Cardiac fibroblast (primary cell): ENCODE measurements at regions not wholly inside any gene's neighbourhood (a gene's known extent, or its start where the extent isn't known, plus 50 kb on each side); places are given as distances from the start of the nearest gene placed in this dataset.

ENCODE experiments used
- DNase-seq, 2 donors: peaks; one replicate each; pipeline versions ENCODE4 v3.0.0 to v3.0.0-alpha.2; 2010; ENCODE audit warnings: low read depth in 2 of 2
- H3K4me3 ChIP-seq, 2 donors: replicated peaks in 1 of 2; 1 replicate in 1 of 2; 2 replicates in 1 of 2; pipeline ENCODE4 v1.5.1; 2011; ENCODE audit warnings: low read depth in 2 of 2, low read length in 2 of 2, mild to moderate bottlenecking in 2 of 2, moderate library complexity in 1 of 2
- TF ChIP-seq, protein P1 (sequence below): IDR thresholded peaks from one replicate; pipeline ENCODE4 v1.5.1; 2011; ENCODE audit warnings: low read depth, mild to moderate bottlenecking, low read length, inconsistent platforms

DNA sequence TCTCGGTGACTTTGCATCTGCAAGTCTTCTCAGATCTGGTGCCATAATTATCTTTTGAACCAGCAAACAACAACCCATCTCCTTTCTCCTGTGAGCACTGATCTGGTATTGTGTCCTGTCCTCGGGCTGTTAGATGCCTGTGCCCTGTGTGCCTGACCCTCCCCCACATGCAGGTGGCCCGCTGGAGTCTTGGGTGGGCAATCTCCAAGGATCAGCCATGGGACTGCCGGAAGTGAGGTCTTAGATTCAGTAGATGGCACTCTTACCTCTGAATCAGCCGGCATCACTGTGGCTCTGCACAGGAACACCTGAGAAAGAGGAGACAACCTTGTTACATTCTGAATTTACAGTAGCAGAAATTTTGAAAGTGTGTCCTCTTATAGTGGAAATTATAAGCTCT is 172.4 kb downstream of the IRX2 start:
- no peak overlapping the region for H3K4me3 ChIP-seq
- TF ChIP-seq, protein P1, sequence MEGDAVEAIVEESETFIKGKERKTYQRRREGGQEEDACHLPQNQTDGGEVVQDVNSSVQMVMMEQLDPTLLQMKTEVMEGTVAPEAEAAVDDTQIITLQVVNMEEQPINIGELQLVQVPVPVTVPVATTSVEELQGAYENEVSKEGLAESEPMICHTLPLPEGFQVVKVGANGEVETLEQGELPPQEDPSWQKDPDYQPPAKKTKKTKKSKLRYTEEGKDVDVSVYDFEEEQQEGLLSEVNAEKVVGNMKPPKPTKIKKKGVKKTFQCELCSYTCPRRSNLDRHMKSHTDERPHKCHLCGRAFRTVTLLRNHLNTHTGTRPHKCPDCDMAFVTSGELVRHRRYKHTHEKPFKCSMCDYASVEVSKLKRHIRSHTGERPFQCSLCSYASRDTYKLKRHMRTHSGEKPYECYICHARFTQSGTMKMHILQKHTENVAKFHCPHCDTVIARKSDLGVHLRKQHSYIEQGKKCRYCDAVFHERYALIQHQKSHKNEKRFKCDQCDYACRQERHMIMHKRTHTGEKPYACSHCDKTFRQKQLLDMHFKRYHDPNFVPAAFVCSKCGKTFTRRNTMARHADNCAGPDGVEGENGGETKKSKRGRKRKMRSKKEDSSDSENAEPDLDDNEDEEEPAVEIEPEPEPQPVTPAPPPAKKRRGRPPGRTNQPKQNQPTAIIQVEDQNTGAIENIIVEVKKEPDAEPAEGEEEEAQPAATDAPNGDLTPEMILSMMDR, result no peak
- no peak for DNase-seq

- DNase-seq, result no peak
- TF ChIP-seq, protein P1, result no peak
- H3K4me3 ChIP-seq, result no peak overlapping the region
Observed at GRCh38 chr5:2577312-2578036, 174.0 kb downstream of the IRX2 start.

DNA sequence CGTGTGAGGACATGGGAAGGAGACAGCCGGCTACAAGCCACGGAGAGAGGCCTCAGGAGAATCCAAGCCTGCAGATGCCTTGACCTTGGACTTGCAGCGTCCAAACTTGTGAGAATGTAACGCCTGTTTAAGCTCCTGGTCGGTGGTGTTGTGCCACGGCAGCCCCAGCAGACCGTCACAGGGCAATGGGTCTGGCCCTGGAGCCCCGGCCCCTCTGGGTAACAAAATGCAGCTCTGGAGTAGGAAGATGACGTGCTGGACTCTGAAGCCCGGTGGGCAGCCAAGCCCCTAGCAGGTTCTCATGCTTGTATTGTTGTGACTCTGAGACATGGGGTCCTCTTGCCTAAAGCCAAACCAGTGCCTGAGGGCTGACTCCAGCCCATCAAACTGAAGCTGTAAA is 174.7 kb downstream of the IRX2 start:
- H3K4me3 ChIP-seq, result no peak overlapping the region
- no peak for DNase-seq
- TF ChIP-seq, protein P1, result no peak

DNA sequence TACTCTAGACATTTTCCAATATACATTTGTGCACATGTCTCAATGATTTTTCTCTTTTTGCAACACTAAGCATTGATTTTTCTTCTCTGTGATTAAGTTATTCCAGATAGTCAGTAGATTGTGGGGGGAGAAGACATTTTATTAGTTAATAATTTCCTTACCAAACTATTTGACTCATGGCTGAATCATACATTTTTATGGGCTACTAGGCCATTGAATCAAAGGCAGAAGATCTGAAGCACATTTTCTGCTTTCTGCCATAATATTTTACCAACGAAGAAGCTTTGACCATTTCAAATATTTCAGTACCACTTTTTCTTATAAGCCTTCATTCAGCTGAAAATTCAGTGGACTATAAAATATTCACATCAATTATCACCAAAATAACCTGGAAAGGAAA is 175.6 kb downstream of the IRX2 start:
- no peak overlapping the region for H3K4me3 ChIP-seq
- TF ChIP-seq, protein P1, result no peak
- DNase-seq, result no peak

DNA sequence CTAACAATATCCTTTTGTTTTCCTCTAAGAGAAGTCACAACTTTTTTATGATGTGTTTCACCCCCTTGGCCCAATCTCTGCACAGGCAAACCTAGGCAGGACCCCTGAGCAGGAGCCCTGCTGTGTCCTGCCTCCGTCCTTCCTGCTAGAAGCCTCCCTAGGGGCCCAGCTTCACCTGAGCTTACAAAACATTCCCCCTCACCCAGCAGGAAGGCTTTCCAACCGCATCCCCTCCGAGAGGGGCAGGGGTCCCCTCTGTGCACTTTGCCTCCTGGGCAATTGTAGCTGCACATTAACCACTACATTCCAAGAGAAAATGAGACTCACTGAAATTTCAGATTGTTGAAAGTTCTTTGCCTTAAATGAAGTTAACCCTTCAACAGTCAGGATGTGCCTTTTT is 176.2 kb downstream of the IRX2 start:
- TF ChIP-seq, protein P1, result no peak
- H3K4me3 ChIP-seq, result no peak overlapping the region
- no peak for DNase-seq

- TF ChIP-seq, protein P1, result no peak
- no peak for DNase-seq
- no peak overlapping the region for H3K4me3 ChIP-seq
Observed at GRCh38 chr5:2574155-2574554, 177.3 kb downstream of the IRX2 start.

GRCh38 chr5:2570586-2570985 is 180.9 kb downstream of the IRX2 start:
- TF ChIP-seq, protein P1, result no peak
- no peak for DNase-seq
- H3K4me3 ChIP-seq, result no peak overlapping the region
